ENCODE measurements at regions not wholly inside any gene's neighbourhood (a gene's known extent, or its start where the extent isn't known, plus 50 kb on each side); places are given as distances from the start of the nearest gene placed in this dataset.

DNA sequence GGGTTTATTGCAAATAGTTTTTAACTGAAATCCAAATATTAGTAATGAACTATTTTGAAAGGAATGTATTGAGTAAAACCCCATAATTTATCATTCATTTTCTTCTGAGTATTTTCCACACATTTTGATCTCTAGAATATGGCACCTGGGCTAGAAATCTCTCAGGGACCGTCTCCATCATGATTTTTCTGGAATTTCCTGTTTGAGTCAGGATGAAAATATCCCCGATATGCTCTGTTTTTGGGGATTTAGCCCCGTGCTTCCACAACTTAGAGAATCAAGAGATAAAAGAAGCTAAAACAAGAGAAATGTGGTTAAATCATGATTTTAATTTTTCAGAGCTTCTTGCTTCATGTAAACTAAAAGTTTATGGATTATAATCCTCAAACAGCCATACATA is 114.2 kb downstream of the SPCS3 start:
- H3K27ac ChIP-seq = no peak overlapping the region
- intact Hi-C loops (cut with DNase I) = no loop called here
- no peaks in the 10 kb centered on the region for H3K36me3 ChIP-seq
- H3K4me3 ChIP-seq = no peak overlapping the region
- no peaks in the 10 kb centered on the region for H3K4me1 ChIP-seq
- no peaks in the 10 kb centered on the region for H3K27me3 ChIP-seq
- TF ChIP-seq, protein P1, sequence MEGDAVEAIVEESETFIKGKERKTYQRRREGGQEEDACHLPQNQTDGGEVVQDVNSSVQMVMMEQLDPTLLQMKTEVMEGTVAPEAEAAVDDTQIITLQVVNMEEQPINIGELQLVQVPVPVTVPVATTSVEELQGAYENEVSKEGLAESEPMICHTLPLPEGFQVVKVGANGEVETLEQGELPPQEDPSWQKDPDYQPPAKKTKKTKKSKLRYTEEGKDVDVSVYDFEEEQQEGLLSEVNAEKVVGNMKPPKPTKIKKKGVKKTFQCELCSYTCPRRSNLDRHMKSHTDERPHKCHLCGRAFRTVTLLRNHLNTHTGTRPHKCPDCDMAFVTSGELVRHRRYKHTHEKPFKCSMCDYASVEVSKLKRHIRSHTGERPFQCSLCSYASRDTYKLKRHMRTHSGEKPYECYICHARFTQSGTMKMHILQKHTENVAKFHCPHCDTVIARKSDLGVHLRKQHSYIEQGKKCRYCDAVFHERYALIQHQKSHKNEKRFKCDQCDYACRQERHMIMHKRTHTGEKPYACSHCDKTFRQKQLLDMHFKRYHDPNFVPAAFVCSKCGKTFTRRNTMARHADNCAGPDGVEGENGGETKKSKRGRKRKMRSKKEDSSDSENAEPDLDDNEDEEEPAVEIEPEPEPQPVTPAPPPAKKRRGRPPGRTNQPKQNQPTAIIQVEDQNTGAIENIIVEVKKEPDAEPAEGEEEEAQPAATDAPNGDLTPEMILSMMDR (IDR thresholded peaks at IDR 0.05) = no peak
- TF ChIP-seq POLR2AphosphoS5 (IDR thresholded peaks at IDR 0.05; ENCODE audit: insufficient read depth in 1 of 2, low read depth in 1 of 2) = no peak
- TF ChIP-seq POLR2A (IDR thresholded peaks at IDR 0.05) = no peak
- DNase-seq (ENCODE audit: extremely low spot score in 2 of 2) = no peak
- H3K9me3 ChIP-seq = no peaks in the 10 kb centered on the region

DNA sequence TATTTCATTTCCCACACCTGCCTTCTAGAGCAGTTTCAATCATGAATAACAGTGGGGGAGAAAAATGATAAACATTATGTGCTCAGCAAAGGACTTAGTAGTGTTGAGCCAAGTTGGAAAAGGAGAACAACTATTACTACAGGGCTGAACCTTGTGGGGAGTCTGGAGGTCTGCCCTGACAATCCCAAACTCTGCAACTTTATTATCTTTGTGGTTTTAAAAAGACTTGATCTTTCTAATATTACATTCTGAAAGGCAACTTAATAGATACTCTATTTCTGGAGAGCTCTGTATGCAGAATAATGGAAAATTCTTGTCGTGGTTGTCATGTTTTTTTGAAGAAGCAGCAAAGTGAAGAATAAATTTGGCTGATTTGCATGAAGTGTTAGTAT is 116.1 kb downstream of the SPCS3 start:
- no peaks in the 10 kb centered on the region for H3K27me3 ChIP-seq
- no peak for DNase-seq (ENCODE audit: extremely low spot score in 2 of 2)
- H3K4me1 ChIP-seq = no peaks in the 10 kb centered on the region
- no peak for TF ChIP-seq POLR2A (IDR thresholded peaks at IDR 0.05)
- no peak for TF ChIP-seq POLR2AphosphoS5 (IDR thresholded peaks at IDR 0.05; ENCODE audit: insufficient read depth in 1 of 2, low read depth in 1 of 2)
- H3K36me3 ChIP-seq = no peaks in the 10 kb centered on the region
- intact Hi-C loops (cut with DNase I) = no loop called here
- H3K9me3 ChIP-seq = no peaks in the 10 kb centered on the region
- H3K4me3 ChIP-seq = no peak overlapping the region
- no peak overlapping the region for H3K27ac ChIP-seq

DNA sequence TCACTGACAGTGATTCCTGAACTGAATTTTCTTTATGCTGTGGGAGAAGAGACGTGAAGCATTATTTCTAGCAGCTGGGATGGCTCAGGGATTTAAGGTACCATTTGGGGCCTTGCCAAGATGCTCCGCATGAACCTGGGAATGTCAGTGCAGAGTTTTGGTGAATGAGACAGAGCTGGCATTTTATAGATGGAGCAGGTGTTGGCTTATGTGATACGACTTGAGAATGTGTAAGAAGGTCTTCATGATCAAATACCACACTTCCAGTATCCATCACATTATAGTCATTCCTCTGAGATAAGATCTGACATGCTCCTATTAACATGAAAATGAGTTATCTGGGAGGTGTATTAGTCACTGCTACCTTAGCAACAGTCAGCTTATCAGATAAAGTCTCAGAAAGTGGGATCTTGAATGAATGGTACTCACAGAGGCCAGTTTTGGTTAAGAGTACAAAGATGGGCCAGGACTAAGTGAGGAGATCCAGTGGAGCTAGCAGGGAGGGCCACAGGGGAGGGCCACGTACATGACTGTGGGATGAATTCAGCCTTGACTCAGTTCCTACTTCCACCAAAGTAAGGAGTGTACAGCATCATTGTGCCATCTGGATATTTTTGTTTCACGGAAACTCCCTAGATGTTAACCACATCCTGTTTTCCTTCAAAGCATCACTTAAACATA is 116.7 kb downstream of the SPCS3 start:
- no peaks in the 10 kb centered on the region for H3K27me3 ChIP-seq
- H3K4me1 ChIP-seq = no peaks in the 10 kb centered on the region
- H3K9me3 ChIP-seq = no peaks in the 10 kb centered on the region
- DNase-seq (ENCODE audit: extremely low spot score in 2 of 2) = no peak
- no peak overlapping the region for H3K4me3 ChIP-seq
- no peak overlapping the region for H3K27ac ChIP-seq
- no peaks in the 10 kb centered on the region for H3K36me3 ChIP-seq
- no peak for TF ChIP-seq POLR2AphosphoS5 (IDR thresholded peaks at IDR 0.05; ENCODE audit: insufficient read depth in 1 of 2, low read depth in 1 of 2)
- no peak for TF ChIP-seq POLR2A (IDR thresholded peaks at IDR 0.05)
- TF ChIP-seq, protein P1 (IDR thresholded peaks at IDR 0.05) = no peak
- intact Hi-C loops (cut with DNase I) = no loop called here

DNA sequence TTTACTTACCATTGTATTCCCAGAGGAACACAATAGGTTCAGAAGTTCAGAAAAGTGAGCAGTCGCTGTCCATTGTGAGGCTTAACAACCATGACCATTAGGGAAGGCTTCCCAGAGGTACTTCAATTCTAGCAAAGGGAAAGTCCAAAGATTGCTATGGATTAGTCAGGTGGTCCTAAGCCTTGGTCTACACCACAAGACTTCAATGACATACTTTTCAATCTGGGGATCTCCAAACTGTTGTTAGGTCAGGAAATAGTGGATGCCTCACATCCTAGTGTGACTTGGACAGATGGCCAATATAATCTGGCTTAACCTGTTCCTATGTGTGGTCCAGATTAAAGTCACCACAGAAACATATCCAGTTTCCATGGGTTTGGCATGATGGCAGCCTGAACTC is 118.0 kb downstream of the SPCS3 start:
- Histone ChIP-seq H3K4me1 (no peaks in the 10 kb centered on the region), H3K9me3 (no peaks in the 10 kb centered on the region), H3K4me3 (no peak overlapping the region), H3K36me3 (no peaks in the 10 kb centered on the region), H3K27ac (no peak overlapping the region), H3K27me3 (no peaks in the 10 kb centered on the region)
- DNase-seq (ENCODE audit: extremely low spot score in 2 of 2) = no peak
- intact Hi-C loops (cut with DNase I) = no loop called here
- TF ChIP-seq POLR2AphosphoS5 (IDR thresholded peaks at IDR 0.05; ENCODE audit: insufficient read depth in 1 of 2, low read depth in 1 of 2) = no peak
- no peak for TF ChIP-seq POLR2A (IDR thresholded peaks at IDR 0.05)
- TF ChIP-seq, protein P1 (IDR thresholded peaks at IDR 0.05) = no peak

DNA sequence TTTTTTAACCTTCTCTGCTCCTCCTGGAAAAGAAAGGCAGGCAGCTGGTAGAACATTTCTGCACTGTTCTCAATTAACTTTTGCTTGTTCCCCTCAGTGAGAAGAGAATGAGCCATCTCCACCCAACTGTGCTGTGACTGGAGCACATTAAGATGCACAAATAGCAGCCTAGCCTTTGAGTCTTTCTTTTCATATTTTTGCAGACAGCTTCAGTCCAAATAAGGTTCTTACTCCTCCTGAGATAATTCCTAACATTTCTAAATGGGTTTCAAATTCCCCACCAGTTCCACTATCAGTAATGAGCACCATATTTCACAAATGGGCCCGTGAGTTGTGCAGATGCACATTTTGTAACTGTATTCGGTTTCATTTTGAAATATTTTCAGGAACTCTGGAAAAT is 118.6 kb downstream of the SPCS3 start:
- no peak overlapping the region for H3K27ac ChIP-seq
- no peaks in the 10 kb centered on the region for H3K4me1 ChIP-seq
- DNase-seq (ENCODE audit: extremely low spot score in 2 of 2) = no peak
- no peaks in the 10 kb centered on the region for H3K9me3 ChIP-seq
- TF ChIP-seq, protein P1 (IDR thresholded peaks at IDR 0.05) = no peak
- no peak for TF ChIP-seq POLR2A (IDR thresholded peaks at IDR 0.05)
- no peak for TF ChIP-seq POLR2AphosphoS5 (IDR thresholded peaks at IDR 0.05; ENCODE audit: insufficient read depth in 1 of 2, low read depth in 1 of 2)
- intact Hi-C loops (cut with DNase I) = no loop called here
- H3K4me3 ChIP-seq = no peak overlapping the region
- no peaks in the 10 kb centered on the region for H3K36me3 ChIP-seq
- H3K27me3 ChIP-seq = no peaks in the 10 kb centered on the region

All from vagina (tissue), 2 donors.